NB4 (cell line): ENCODE measurements at regions not wholly inside any gene's neighbourhood (a gene's known extent, or its start where the extent isn't known, plus 50 kb on each side); places are given as distances from the start of the nearest gene placed in this dataset.

ENCODE experiments used
- CTCF ChIP-seq: IDR thresholded peaks from one replicate; pipeline ENCODE4 v1.5.1; 2012; ENCODE audit warnings: low read depth, low read length
- MAX ChIP-seq: IDR thresholded peaks from 2 replicates; pipeline ENCODE4 v1.6.1; 2011; ENCODE audit warnings: low read depth, low read length
- POLR2A ChIP-seq: IDR thresholded peaks from 2 replicates; pipeline ENCODE4 v1.6.1; 2011; ENCODE audit warnings: mild to moderate bottlenecking; ENCODE audit not compliant: insufficient read length; ENCODE audit errors: extremely low read depth

GRCh38 chrX:17922303-17922702 lies 61.2 kb upstream of the RAI2 start:
- no peak for TF ChIP-seq POLR2A
- no peak for TF ChIP-seq CTCF
- TF ChIP-seq MAX: no peak
